ENCODE measurements at regions not wholly inside any gene's neighbourhood (a gene's known extent, or its start where the extent isn't known, plus 50 kb on each side); places are given as distances from the start of the nearest gene placed in this dataset.

GRCh38 chr2:7896940-7897487 lies 784.8 kb upstream of the ID2 start:
- TF ChIP-seq MAZ (IDR thresholded peaks at IDR 0.05; ENCODE audit: borderline replicate concordance, low read depth, low read length) = no peak
- TF ChIP-seq CTCF (IDR thresholded peaks at IDR 0.05) = no peak
